ENCODE measurements at regions not wholly inside any gene's neighbourhood (a gene's known extent, or its start where the extent isn't known, plus 50 kb on each side); places are given as distances from the start of the nearest gene placed in this dataset.

GRCh38 chr3:23734481-23734880, 71.3 kb upstream of the UBE2E1 start:
- intact Hi-C loops (cut with micrococcal nuclease), result no loop called here
- no peaks in the 10 kb centered on the region for H3K9me3 Mint-ChIP-seq
- no peak overlapping the region for H3K27ac Mint-ChIP-seq
- Histone ChIP-seq H3K4me3 (ENCODE audit: low read length) (no peak overlapping the region), H3K4me1 (ENCODE audit: control insufficient read depth, insufficient read depth, low read length) (no peaks in the 10 kb centered on the region), H3K27ac (ENCODE audit: low read length) (no peak overlapping the region), H3K36me3 (ENCODE audit: control insufficient read depth, insufficient read depth, low read length) (no peaks in the 10 kb centered on the region), H3K9me3 (ENCODE audit: control insufficient read depth, insufficient read depth, low read length) (no peaks in the 10 kb centered on the region), H3K27me3 (ENCODE audit: control insufficient read depth, insufficient read depth, low read length) (no peaks in the 10 kb centered on the region)
- TF ChIP-seq CTCF (IDR thresholded peaks at IDR 0.05), result no peak
- no peaks in the 10 kb centered on the region for H3K4me1 Mint-ChIP-seq
- no peaks in the 10 kb centered on the region for H3K36me3 Mint-ChIP-seq
- WGBS (ENCODE audit: insufficient coverage), result 95% methylated on average over 3 of the region's 3 CpGs
- H3K4me3 Mint-ChIP-seq, result no peak overlapping the region
- no peaks in the 10 kb centered on the region for H3K27me3 Mint-ChIP-seq (ENCODE audit: low read depth in 2 of 2)
- ATAC-seq, result no peak
- DNase-seq, result no peak

- DNase-seq, result no peak
- intact Hi-C loops (cut with micrococcal nuclease), result no loop called here
- Histone ChIP-seq H3K9me3 (ENCODE audit: control insufficient read depth, insufficient read depth, low read length) (no peaks in the 10 kb centered on the region), H3K27ac (ENCODE audit: low read length) (no peak overlapping the region), H3K4me3 (ENCODE audit: low read length) (no peak overlapping the region), H3K4me1 (ENCODE audit: control insufficient read depth, insufficient read depth, low read length) (no peaks in the 10 kb centered on the region), H3K36me3 (ENCODE audit: control insufficient read depth, insufficient read depth, low read length) (no peaks in the 10 kb centered on the region), H3K27me3 (ENCODE audit: control insufficient read depth, insufficient read depth, low read length) (no peaks in the 10 kb centered on the region)
- no peak for ATAC-seq
- no peak overlapping the region for H3K27ac Mint-ChIP-seq
- H3K4me3 Mint-ChIP-seq, result no peak overlapping the region
- peaks cover 0 to 4% of the 10 kb centered on the region in 2 donors for H3K4me1 Mint-ChIP-seq
- TF ChIP-seq CTCF (IDR thresholded peaks at IDR 0.05), result no peak
- H3K36me3 Mint-ChIP-seq, result no peaks in the 10 kb centered on the region
- H3K27me3 Mint-ChIP-seq (ENCODE audit: low read depth in 2 of 2), result no peaks in the 10 kb centered on the region
- no peaks in the 10 kb centered on the region for H3K9me3 Mint-ChIP-seq
- WGBS (ENCODE audit: insufficient coverage), result 93% methylated on average over 3 of the region's 3 CpGs
Measured at GRCh38 chr3:23735062-23735461, 70.7 kb upstream of the UBE2E1 start.

GRCh38 chr3:23735535-23736326, 70.0 kb upstream of the UBE2E1 start:
- no peak overlapping the region for H3K27ac ChIP-seq (ENCODE audit: low read length)
- H3K27ac Mint-ChIP-seq, result no peak overlapping the region
- WGBS (ENCODE audit: insufficient coverage), result 76% methylated on average over 4 of the region's 8 CpGs
- peaks cover 4% of the 10 kb centered on the region for H3K4me1 ChIP-seq (ENCODE audit: control insufficient read depth, insufficient read depth, low read length)
- no peak for TF ChIP-seq CTCF (IDR thresholded peaks at IDR 0.05)
- no peak for DNase-seq
- H3K27me3 ChIP-seq (ENCODE audit: control insufficient read depth, insufficient read depth, low read length), result no peaks in the 10 kb centered on the region
- no peak overlapping the region for H3K4me3 ChIP-seq (ENCODE audit: low read length)
- no peaks in the 10 kb centered on the region for H3K36me3 ChIP-seq (ENCODE audit: control insufficient read depth, insufficient read depth, low read length)
- H3K4me3 Mint-ChIP-seq, result no peak overlapping the region
- no peaks in the 10 kb centered on the region for H3K9me3 Mint-ChIP-seq
- no peaks in the 10 kb centered on the region for H3K9me3 ChIP-seq (ENCODE audit: control insufficient read depth, insufficient read depth, low read length)
- intact Hi-C loops (cut with micrococcal nuclease), result no loop called here
- ATAC-seq, result no peak
- H3K4me1 Mint-ChIP-seq, result peaks cover 5 to 9% of the 10 kb centered on the region in 2 donors
- H3K27me3 Mint-ChIP-seq (ENCODE audit: low read depth in 2 of 2), result no peaks in the 10 kb centered on the region
- no peaks in the 10 kb centered on the region for H3K36me3 Mint-ChIP-seq

GRCh38 chr3:23738944-23739343, 66.8 kb upstream of the UBE2E1 start:
- Histone ChIP-seq H3K27ac (ENCODE audit: low read length) (no peak overlapping the region), H3K36me3 (ENCODE audit: control insufficient read depth, insufficient read depth, low read length) (no peaks in the 10 kb centered on the region), H3K4me1 (ENCODE audit: control insufficient read depth, insufficient read depth, low read length) (peaks cover 9% of the 10 kb centered on the region), H3K9me3 (ENCODE audit: control insufficient read depth, insufficient read depth, low read length) (no peaks in the 10 kb centered on the region), H3K27me3 (ENCODE audit: control insufficient read depth, insufficient read depth, low read length) (no peaks in the 10 kb centered on the region), H3K4me3 (ENCODE audit: low read length) (no peak overlapping the region)
- H3K27ac Mint-ChIP-seq, result no peak overlapping the region
- intact Hi-C loops (cut with micrococcal nuclease), result no loop called here
- no peaks in the 10 kb centered on the region for H3K27me3 Mint-ChIP-seq (ENCODE audit: low read depth in 2 of 2)
- no peak for ATAC-seq
- H3K4me1 Mint-ChIP-seq, result peaks cover 11 to 14% of the 10 kb centered on the region in 2 donors
- H3K9me3 Mint-ChIP-seq, result no peaks in the 10 kb centered on the region
- no peak for DNase-seq
- TF ChIP-seq CTCF (IDR thresholded peaks at IDR 0.05), result no peak
- H3K4me3 Mint-ChIP-seq, result no peak overlapping the region
- H3K36me3 Mint-ChIP-seq, result no peaks in the 10 kb centered on the region
- WGBS (ENCODE audit: insufficient coverage), result 100% methylated on average over 2 of the region's 3 CpGs

Measured in natural killer cell (primary cell).